Liver (tissue), 8 donors: ENCODE measurements at regions not wholly inside any gene's neighbourhood (a gene's known extent, or its start where the extent isn't known, plus 50 kb on each side); places are given as distances from the start of the nearest gene placed in this dataset.

Source experiments
- DNase-seq: peaks from one replicate; pipeline ENCODE4 v3.0.0-alpha.2; 2017; ENCODE audit warnings: low spot score
- H3K27ac ChIP-seq, 2 donors: one replicate each; pipeline ENCODE4 v1.7.0; 2013; ENCODE audit warnings: inconsistent platforms in 2 of 2, low read length in 2 of 2, control low read depth in 1 of 2, low read depth in 1 of 2, mild to moderate bottlenecking in 1 of 2
- H3K27me3 ChIP-seq, 4 donors: one replicate each; pipeline versions ENCODE4 v1.6.1 to v1.7.0; 2013; ENCODE audit warnings: low read length in 3 of 4, inconsistent platforms in 1 of 4, mild to moderate bottlenecking in 1 of 4, moderate library complexity in 1 of 4; ENCODE audit not compliant: control insufficient read depth in 4 of 4, insufficient read depth in 4 of 4
- H3K36me3 ChIP-seq, 4 donors: one replicate each; pipeline versions ENCODE4 v1.6.1 to v1.7.0; 2013; ENCODE audit warnings: low read length in 3 of 4, mild to moderate bottlenecking in 3 of 4, low read depth in 1 of 4, moderate library complexity in 1 of 4; ENCODE audit not compliant: control insufficient read depth in 4 of 4, insufficient read depth in 3 of 4
- H3K4me1 ChIP-seq, 4 donors: one replicate each; pipeline versions ENCODE4 v1.6.1 to v1.7.0; 2013; ENCODE audit warnings: low read length in 3 of 4, mild to moderate bottlenecking in 3 of 4, moderate library complexity in 1 of 4; ENCODE audit not compliant: control insufficient read depth in 4 of 4, insufficient read depth in 4 of 4
- H3K4me3 ChIP-seq, 3 donors: one replicate each; pipeline versions ENCODE4 v1.6.1 to v1.7.0; 2013; ENCODE audit warnings: low read length in 3 of 3, control low read depth in 1 of 3, low read depth in 1 of 3, mild to moderate bottlenecking in 1 of 3
- H3K9ac ChIP-seq, 2 donors: one replicate each; pipeline ENCODE4 v1.7.0; 2013; ENCODE audit warnings: low read length in 2 of 2, mild to moderate bottlenecking in 2 of 2, moderate library complexity in 2 of 2, control low read depth in 1 of 2, low read depth in 1 of 2
- H3K9me3 ChIP-seq, 4 donors: one replicate each; pipeline versions ENCODE4 v1.6.1 to v1.7.0; 2013; ENCODE audit warnings: low read length in 3 of 4; ENCODE audit not compliant: control insufficient read depth in 4 of 4
- CTCF ChIP-seq: fragments of 150-350 bp; IDR thresholded peaks from 2 replicates; pipeline ENCODE4 v1.5.1; 2017; ENCODE audit warnings: improper control_type of control experiment, low read depth, low read length; ENCODE audit not compliant: missing input control
- EGR1 ChIP-seq, 2 donors: IDR thresholded peaks; 2 replicates each; pipeline ENCODE4 v1.6.1; 2016 to 2018; ENCODE audit warnings: antibody characterized with exemption in 2 of 2, low read depth in 2 of 2
- FOXA1 ChIP-seq: IDR thresholded peaks from 2 replicates; pipeline ENCODE4 v1.6.1; 2016; ENCODE audit warnings: antibody characterized with exemption
- FOXA2 ChIP-seq: IDR thresholded peaks from 2 replicates; pipeline ENCODE4 v1.6.1; 2016; ENCODE audit warnings: antibody characterized with exemption
- GABPA ChIP-seq, 2 donors: IDR thresholded peaks in 1 of 2; conservative IDR thresholded peaks in 1 of 2; 2 replicates each; pipeline ENCODE4 v1.6.1; 2016; ENCODE audit warnings: antibody characterized with exemption in 2 of 2, mild to moderate bottlenecking in 1 of 2, moderate library complexity in 1 of 2
- HNF4A ChIP-seq, 2 donors: conservative IDR thresholded peaks; 2 replicates each; pipeline ENCODE4 v1.6.1; 2016; ENCODE audit warnings: antibody characterized with exemption in 2 of 2, mild to moderate bottlenecking in 2 of 2
- HNF4G ChIP-seq: IDR thresholded peaks from 2 replicates; pipeline ENCODE4 v1.6.1; 2016; ENCODE audit warnings: antibody characterized with exemption
- JUND ChIP-seq, 2 donors: IDR thresholded peaks; 2 replicates each; pipeline ENCODE4 v1.6.1; 2016; ENCODE audit warnings: antibody characterized with exemption in 2 of 2
- MAX ChIP-seq: IDR thresholded peaks from 2 replicates; pipeline ENCODE4 v1.6.1; 2016; ENCODE audit warnings: antibody characterized with exemption
- NR2F2 ChIP-seq: IDR thresholded peaks from 2 replicates; pipeline ENCODE4 v1.6.1; 2016; ENCODE audit warnings: antibody characterized with exemption
- RAD21 ChIP-seq, 2 donors: IDR thresholded peaks; 2 replicates each; pipeline ENCODE4 v1.6.1; 2016; ENCODE audit warnings: antibody characterized with exemption in 2 of 2, mild to moderate bottlenecking in 2 of 2
- RXRA ChIP-seq, 2 donors: IDR thresholded peaks; 2 replicates each; pipeline ENCODE4 v1.6.1; 2017 to 2018; ENCODE audit warnings: antibody characterized with exemption in 2 of 2, mild to moderate bottlenecking in 1 of 2
- SP1 ChIP-seq: IDR thresholded peaks from 2 replicates; pipeline ENCODE4 v1.6.1; 2018; ENCODE audit warnings: antibody characterized with exemption, mild to moderate bottlenecking
- TAF1 ChIP-seq: conservative IDR thresholded peaks from 2 replicates; pipeline ENCODE4 v1.6.1; 2016; ENCODE audit warnings: antibody characterized with exemption, mild to moderate bottlenecking
- YY1 ChIP-seq: IDR thresholded peaks from 2 replicates; pipeline ENCODE4 v1.6.1; 2016; ENCODE audit warnings: antibody characterized with exemption, mild to moderate bottlenecking
- WGBS: extraction: QIAGEN DNeasy Blood & Tissue Kit; methylation state at CpG from one replicate; pipeline ENCODE4 v1.1.7; 2013; 5-methylcytosine and 5-hydroxymethylcytosine counted together
- TF ChIP-seq, protein P1 (sequence below): IDR thresholded peaks from 2 replicates; pipeline ENCODE4 v1.6.1; 2016; ENCODE audit warnings: antibody characterized with exemption
- TF ChIP-seq, protein P2 (sequence below): IDR thresholded peaks from 2 replicates; pipeline ENCODE4 v1.6.1; 2016; ENCODE audit warnings: antibody characterized with exemption, mild to moderate bottlenecking
- donor health status: healthy.
- donor health status: healthy.
- donor health status: healthy.
- donor health status: healthy.
- donor health status: healthy.

DNA sequence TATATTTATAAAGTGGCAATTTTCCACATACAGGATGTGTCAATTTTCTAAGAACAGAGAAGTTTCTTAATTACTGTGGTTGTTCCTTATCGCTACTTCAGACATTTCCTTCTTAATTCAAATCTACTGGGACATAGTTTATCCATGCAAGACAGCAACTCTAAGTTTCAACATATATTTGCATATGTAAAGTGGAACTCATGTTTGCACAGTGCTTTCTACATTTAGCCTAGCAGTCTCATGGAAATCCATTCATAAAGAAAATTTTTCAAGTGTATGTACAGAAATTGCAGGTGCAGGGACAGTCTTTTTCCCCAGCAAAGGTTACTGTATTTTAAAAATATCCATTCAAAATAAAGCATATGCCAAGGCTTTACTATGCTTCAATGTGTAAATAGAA lies 956.7 kb upstream of the SEL1L start:
- WGBS = 67% methylated on average over 1 of the region's 1 CpG
- Histone ChIP-seq H3K9ac (no peak overlapping the region), H3K9me3 (no peaks in the 10 kb centered on the region), H3K4me3 (no peak overlapping the region), H3K36me3 (no peaks in the 10 kb centered on the region), H3K27ac (no peak overlapping the region), H3K4me1 (no peaks in the 10 kb centered on the region), H3K27me3 (no peaks in the 10 kb centered on the region)
- TF ChIP-seq RXRA (IDR thresholded peaks at IDR 0.05) = no peak
- TF ChIP-seq, protein P1, sequence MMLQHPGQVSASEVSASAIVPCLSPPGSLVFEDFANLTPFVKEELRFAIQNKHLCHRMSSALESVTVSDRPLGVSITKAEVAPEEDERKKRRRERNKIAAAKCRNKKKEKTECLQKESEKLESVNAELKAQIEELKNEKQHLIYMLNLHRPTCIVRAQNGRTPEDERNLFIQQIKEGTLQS = no peak
- TF ChIP-seq MAX = no peak
- TF ChIP-seq TAF1 = no peak
- TF ChIP-seq FOXA1 = no peak
- TF ChIP-seq GABPA (IDR thresholded peaks at IDR 0.05 in 1 of 2, conservative IDR thresholded peaks at IDR 0.05 in 1 of 2) = no peak
- no peak for TF ChIP-seq YY1
- no peak for TF ChIP-seq RAD21 (IDR thresholded peaks at IDR 0.05)
- TF ChIP-seq, protein P2, sequence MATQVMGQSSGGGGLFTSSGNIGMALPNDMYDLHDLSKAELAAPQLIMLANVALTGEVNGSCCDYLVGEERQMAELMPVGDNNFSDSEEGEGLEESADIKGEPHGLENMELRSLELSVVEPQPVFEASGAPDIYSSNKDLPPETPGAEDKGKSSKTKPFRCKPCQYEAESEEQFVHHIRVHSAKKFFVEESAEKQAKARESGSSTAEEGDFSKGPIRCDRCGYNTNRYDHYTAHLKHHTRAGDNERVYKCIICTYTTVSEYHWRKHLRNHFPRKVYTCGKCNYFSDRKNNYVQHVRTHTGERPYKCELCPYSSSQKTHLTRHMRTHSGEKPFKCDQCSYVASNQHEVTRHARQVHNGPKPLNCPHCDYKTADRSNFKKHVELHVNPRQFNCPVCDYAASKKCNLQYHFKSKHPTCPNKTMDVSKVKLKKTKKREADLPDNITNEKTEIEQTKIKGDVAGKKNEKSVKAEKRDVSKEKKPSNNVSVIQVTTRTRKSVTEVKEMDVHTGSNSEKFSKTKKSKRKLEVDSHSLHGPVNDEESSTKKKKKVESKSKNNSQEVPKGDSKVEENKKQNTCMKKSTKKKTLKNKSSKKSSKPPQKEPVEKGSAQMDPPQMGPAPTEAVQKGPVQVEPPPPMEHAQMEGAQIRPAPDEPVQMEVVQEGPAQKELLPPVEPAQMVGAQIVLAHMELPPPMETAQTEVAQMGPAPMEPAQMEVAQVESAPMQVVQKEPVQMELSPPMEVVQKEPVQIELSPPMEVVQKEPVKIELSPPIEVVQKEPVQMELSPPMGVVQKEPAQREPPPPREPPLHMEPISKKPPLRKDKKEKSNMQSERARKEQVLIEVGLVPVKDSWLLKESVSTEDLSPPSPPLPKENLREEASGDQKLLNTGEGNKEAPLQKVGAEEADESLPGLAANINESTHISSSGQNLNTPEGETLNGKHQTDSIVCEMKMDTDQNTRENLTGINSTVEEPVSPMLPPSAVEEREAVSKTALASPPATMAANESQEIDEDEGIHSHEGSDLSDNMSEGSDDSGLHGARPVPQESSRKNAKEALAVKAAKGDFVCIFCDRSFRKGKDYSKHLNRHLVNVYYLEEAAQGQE = no peak
- TF ChIP-seq CTCF = no peak
- TF ChIP-seq HNF4G = no peak
- no peak for TF ChIP-seq FOXA2
- TF ChIP-seq HNF4A (conservative IDR thresholded peaks at IDR 0.05) = no peak
- no peak for TF ChIP-seq EGR1 (IDR thresholded peaks at IDR 0.05; ENCODE audit: low read depth in 2 of 2)
- no peak for DNase-seq

DNA sequence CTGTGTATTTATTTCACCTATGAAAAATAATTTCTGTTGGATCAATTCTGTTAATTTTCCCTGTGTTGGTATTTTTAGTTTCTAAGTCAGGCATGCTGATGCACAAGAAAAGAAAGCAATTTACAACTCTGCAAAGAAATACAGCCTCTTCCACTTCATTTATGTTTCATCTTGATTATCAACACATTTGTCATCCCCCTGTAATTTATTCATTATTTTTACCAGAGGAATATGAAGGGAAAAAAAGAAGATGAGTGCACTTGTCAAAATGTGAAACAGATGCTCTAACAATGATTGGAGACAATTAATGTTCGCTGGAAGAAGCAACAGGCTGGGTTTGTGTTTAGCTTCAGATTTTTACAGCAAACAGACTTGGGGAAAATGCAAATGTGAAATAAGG lies 958.5 kb upstream of the SEL1L start:
- WGBS = 76% methylated on average over 1 of the region's 1 CpG
- no peak overlapping the region for H3K27ac ChIP-seq
- H3K36me3 ChIP-seq = no peaks in the 10 kb centered on the region
- H3K4me1 ChIP-seq = no peaks in the 10 kb centered on the region
- DNase-seq = no peak
- no peaks in the 10 kb centered on the region for H3K27me3 ChIP-seq
- no peak overlapping the region for H3K9ac ChIP-seq
- no peak overlapping the region for H3K4me3 ChIP-seq
- H3K9me3 ChIP-seq = no peaks in the 10 kb centered on the region
- TF ChIP-seq YY1 (no peak), TAF1 (no peak), JUND (IDR thresholded peaks at IDR 0.05) (no peak), HNF4G (no peak), HNF4A (conservative IDR thresholded peaks at IDR 0.05) (no peak), NR2F2 (no peak), CTCF (no peak), MAX (no peak), RXRA (IDR thresholded peaks at IDR 0.05) (no peak), FOXA2 (no peak), SP1 (no peak), EGR1 (IDR thresholded peaks at IDR 0.05; ENCODE audit: low read depth in 2 of 2) (no peak), GABPA (IDR thresholded peaks at IDR 0.05 in 1 of 2, conservative IDR thresholded peaks at IDR 0.05 in 1 of 2) (no peak)
- TF ChIP-seq, protein P2 = no peak
- TF ChIP-seq, protein P1 = no peak
